ENCODE measurements at regions not wholly inside any gene's neighbourhood (a gene's known extent, or its start where the extent isn't known, plus 50 kb on each side); places are given as distances from the start of the nearest gene placed in this dataset.

GRCh38 chr1:29549001-29549400, 312.7 kb downstream of the PTPRU start:
- no peak for DNase-seq

DNA sequence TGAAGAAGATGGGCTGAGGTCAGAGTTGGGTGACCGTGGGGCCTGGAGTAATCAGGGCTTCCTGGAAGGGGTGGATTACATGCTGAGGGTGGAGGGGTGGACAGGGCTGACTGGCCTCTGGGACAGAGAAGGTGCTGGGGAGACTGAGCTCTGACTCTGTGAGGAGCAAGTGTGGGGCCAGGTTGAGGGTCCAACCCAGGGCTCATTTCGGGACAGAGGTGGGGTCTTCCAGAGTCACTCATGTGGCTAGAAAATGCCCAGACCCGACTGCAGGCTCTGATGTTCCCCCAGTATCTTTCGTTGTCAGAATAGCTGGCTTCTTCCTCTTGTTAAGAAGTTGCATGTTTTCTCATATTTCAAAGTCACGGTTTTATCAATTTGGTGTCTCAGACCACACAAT, 311.8 kb downstream of the PTPRU start:
- DNase-seq, result no peak

DNA sequence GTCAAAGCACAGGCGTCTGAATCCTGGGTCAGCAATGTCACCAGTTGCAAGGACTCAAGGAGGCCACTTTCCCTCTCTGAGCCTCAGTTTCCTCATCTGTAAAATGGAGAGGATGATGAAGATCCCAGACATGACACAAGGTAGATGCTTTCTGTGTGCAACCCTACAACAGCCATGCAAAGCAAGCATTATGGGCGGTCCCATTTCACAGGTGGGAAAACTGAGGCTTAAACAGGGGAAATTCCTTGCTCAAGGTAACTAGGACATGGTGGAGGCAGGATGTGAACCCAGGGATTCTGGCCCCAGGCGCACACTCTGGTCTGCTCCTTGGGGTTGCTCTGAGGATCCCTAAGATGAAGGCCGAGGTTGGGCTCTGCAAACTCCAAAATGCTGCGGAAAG, 311.0 kb downstream of the PTPRU start:
- no peak for DNase-seq

DNA sequence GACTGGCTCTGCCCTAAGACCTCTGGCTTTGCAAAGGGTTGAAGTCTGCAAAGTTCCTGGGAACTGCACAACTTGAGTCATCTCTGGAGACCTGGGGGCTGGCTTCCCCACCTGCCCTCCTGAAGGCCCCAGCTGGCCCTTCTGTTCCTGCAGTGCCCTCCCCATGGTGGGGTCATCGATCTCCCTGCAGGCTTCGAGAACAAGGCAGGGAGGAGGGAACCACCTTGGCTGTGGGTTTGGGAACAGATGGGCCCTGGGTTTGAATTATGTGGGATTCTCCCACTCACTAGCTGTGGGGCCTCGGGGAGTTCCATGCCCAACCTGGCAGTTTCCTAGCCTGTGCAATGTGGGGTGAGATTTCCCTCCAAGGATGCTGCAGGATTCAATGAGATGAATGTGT, 310.2 kb downstream of the PTPRU start:
- DNase-seq, result no peak

GRCh38 chr1:29544406-29544805, 308.1 kb downstream of the PTPRU start:
- DNase-seq, result no peak

GRCh38 chr1:29543586-29543985, 307.3 kb downstream of the PTPRU start:
- no peak for DNase-seq

- no peak for DNase-seq
These were observed 306.2 kb downstream of the PTPRU start for GRCh38 chr1:29542548-29542947.

DNA sequence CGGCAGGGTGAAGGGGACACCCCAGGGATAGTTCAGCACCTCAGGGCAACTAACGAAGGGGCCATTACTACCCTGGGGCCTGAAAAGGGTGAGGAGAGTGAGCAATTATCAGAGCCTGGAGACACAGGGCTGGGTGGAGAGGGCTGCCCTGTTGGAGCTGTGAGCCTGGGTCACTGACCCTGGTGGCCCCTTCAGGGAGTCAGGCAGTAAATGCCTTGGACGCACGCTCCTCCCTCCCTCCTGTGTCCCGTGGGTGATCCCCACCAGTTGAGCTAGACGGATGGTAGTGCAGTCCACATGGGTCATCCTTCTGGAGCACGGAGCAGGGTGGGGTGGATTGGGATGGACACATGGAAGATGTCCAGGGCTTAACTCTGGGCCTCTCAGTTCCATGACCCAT, 305.3 kb downstream of the PTPRU start:
- DNase-seq, result no peak

DNA sequence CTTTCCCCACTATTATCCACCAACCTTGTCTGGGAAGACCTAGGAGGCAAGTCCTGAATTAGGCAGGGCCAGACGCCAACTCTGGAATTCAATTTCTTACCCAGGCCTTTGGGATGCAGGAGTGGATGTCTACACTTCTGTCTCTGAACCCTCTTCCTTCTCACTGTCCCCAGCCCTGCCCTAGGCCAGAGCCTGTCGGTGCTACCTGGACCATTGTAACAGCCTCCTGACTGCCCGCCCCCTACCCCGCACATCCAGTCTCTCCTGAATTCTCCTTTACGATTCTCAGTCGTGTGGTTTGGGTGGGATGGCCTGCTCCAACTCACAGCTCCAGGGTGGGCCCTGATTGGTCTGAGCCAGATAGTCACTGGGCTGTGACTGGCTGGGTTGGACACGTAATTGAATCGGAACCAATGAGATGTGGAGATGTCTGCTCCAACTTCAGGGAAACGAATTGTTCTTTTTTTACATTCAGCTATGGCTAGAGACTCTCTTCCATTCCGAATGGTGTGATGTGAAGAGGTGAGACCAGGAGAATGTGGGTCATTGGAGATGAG, 304.6 kb downstream of the PTPRU start:
- DNase-seq, result no peak

GRCh38 chr1:29539971-29540370, 303.6 kb downstream of the PTPRU start:
- no peak for DNase-seq

GRCh38 chr1:29538586-29538985, 302.3 kb downstream of the PTPRU start:
- DNase-seq, result no peak

- DNase-seq, result no peak
These were observed 296.4 kb downstream of the PTPRU start for GRCh38 chr1:29532751-29533150.

DNA sequence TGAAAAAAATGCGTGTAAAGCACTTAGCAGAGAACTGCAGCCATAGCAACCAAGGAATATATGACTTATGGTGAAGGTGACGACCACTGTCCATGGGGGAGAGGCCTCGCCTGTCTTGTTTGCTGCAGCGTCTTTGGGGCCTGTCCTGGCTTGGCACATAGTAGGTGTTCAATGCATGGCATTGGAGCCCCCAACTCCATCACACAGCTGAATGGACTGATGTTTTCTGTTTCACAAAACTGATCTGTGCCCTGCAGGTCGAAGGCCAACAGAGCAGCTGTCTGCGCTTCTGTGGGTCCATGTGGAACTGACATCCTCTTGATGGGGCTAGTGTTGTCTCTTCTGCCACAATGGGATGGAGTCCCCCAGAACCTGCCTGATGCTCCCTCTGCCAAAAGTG, 296.0 kb downstream of the PTPRU start:
- no peak for DNase-seq

DNA sequence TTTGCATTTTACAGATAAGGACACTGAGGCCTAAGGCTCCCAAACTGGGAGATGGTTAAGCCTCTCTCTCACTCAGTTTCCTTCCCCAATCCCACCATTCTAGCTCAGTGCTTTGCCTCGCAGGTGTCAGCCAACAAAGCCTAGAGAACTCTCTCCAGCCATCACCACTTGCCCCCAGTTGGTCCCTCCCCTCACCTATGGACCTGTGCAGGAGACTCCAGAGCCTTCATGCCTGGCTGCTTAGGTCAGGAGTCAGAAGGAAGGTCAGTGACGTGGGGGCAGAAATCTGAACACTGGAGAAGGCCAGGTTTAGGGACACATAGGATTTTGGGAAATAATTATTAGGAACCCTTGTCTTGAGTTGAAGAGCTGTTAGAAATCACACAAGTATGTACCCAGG, 295.3 kb downstream of the PTPRU start:
- no peak for DNase-seq

- no peak for DNase-seq
These were observed 293.5 kb downstream of the PTPRU start for GRCh38 chr1:29529677-29530278.

- DNase-seq, result no peak
These were observed 291.1 kb downstream of the PTPRU start for GRCh38 chr1:29527314-29528004.

- DNase-seq, result no peak
These were observed 289.6 kb downstream of the PTPRU start for GRCh38 chr1:29525941-29526340.

GRCh38 chr1:29524285-29525065, 288.2 kb downstream of the PTPRU start:
- no peak for DNase-seq

DNA sequence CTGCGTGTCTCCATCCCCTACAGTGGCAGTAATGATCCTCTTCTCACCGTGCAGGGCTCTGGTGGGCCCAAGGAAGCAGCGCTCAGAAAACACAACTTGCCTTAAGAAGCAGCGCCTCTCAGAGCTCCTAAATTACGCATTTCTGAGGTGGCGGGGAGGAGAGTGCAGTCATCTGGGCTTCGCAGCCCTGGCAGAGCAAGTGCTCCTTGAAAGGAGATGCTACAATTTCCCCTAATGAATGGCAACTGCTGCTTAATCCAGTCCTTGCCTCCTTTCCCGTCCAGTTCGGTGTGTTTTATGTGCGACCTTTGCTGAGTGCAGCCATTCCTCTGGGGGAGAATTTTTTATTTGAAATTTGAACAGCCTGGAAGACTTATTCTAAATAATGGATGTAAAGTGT, 287.3 kb downstream of the PTPRU start:
- no peak for DNase-seq

DNA sequence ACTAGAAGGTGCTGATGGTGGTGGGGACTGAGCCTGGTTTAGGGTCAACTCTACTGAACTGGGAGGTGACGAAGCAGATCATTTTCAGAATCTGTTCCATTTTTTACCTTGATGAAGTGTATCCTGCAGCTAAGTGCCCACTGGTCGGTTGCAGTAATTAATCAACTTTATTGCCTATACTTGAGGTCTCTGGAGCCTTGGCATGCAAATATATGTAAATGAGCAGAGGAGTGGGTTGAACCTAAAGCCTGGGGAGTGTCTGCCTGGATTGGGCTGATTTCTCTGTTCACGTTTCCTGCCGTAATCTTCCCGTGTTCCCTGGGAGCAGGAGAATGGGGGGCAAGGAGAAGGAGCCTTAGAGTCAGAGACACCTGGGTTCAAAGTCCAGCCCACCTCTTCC, 286.8 kb downstream of the PTPRU start:
- DNase-seq, result no peak

GRCh38 chr1:29521811-29522580, 285.7 kb downstream of the PTPRU start:
- no peak for DNase-seq

GRCh38 chr1:29521438-29521715, 285.1 kb downstream of the PTPRU start:
- DNase-seq, result no peak
